Neural crest cell (in vitro differentiated cells): ENCODE measurements at regions not wholly inside any gene's neighbourhood (a gene's known extent, or its start where the extent isn't known, plus 50 kb on each side); places are given as distances from the start of the nearest gene placed in this dataset.
"Not testable (repeated sequence)": the region's sequence is repeated elsewhere in the genome, so short reads cannot be mapped to it uniquely, and the experiment has no call there.

ENCODE experiments used
- DNase-seq: peaks from one replicate; pipeline ENCODE4 v3.0.0; 2021; ENCODE audit warnings: low read depth, mixed read lengths, low spot score
- H3K27ac Mint-ChIP-seq: one replicate; pipeline ENCODE4 v1.8.0; 2021; ENCODE audit warnings: mild to moderate bottlenecking, mixed read lengths; ENCODE audit not compliant: unreplicated experiment
- H3K27me3 Mint-ChIP-seq: 2 replicates; pipeline ENCODE4 v1.8.0; 2021; ENCODE audit warnings: low read depth, mild to moderate bottlenecking, mixed read lengths
- H3K36me3 Mint-ChIP-seq: 2 replicates; pipeline ENCODE4 v1.8.0; 2021; ENCODE audit warnings: low read depth, mild to moderate bottlenecking, mixed read lengths
- H3K4me1 Mint-ChIP-seq: 2 replicates; pipeline ENCODE4 v1.8.0; 2021; ENCODE audit warnings: mixed read lengths
- H3K4me3 Mint-ChIP-seq: one replicate; pipeline ENCODE4 v1.8.0; 2021; ENCODE audit warnings: mild to moderate bottlenecking, mixed read lengths
- H3K9me3 Mint-ChIP-seq: 2 replicates; pipeline ENCODE4 v1.8.0; 2021; ENCODE audit warnings: mixed read lengths
- CTCF ChIP-seq: fragments of 200-600 bp; sonication (generic); conservative IDR thresholded peaks from 2 replicates; pipeline ENCODE4 v1.5.0; 2021; ENCODE audit warnings: antibody characterized with exemption, mild to moderate bottlenecking

- peaks cover 2% of the 10 kb centered on the region for H3K36me3 Mint-ChIP-seq
- peaks cover 4% of the 10 kb centered on the region for H3K9me3 Mint-ChIP-seq
- no peak overlapping the region for H3K27ac Mint-ChIP-seq
- no peak for DNase-seq
- no peak for TF ChIP-seq CTCF
- H3K27me3 Mint-ChIP-seq: peaks cover 39% of the 10 kb centered on the region
- no peaks in the 10 kb centered on the region for H3K4me1 Mint-ChIP-seq
- H3K4me3 Mint-ChIP-seq: no peak overlapping the region
Measured at GRCh38 chr10:46169736-46170135, 117.1 kb upstream of the ANTXRL start.

- no peak overlapping the region for H3K4me3 Mint-ChIP-seq
- DNase-seq: no peak
- H3K36me3 Mint-ChIP-seq: peaks cover 2% of the 10 kb centered on the region
- no peaks in the 10 kb centered on the region for H3K4me1 Mint-ChIP-seq
- no peak overlapping the region for H3K27ac Mint-ChIP-seq
- peaks cover 4% of the 10 kb centered on the region for H3K9me3 Mint-ChIP-seq
- peaks cover 40% of the 10 kb centered on the region for H3K27me3 Mint-ChIP-seq
- no peak for TF ChIP-seq CTCF
Measured at GRCh38 chr10:46170789-46171188, 116.0 kb upstream of the ANTXRL start.

- no peak for TF ChIP-seq CTCF
- Mint-ChIP-seq H3K9me3 (peaks cover 4% of the 10 kb centered on the region), H3K27me3 (peaks cover 36% of the 10 kb centered on the region), H3K4me3 (no peak overlapping the region), H3K36me3 (peaks cover 2% of the 10 kb centered on the region), H3K27ac (no peak overlapping the region), H3K4me1 (no peaks in the 10 kb centered on the region)
- DNase-seq: no peak
Measured at GRCh38 chr10:46171661-46172060, 115.1 kb upstream of the ANTXRL start.

GRCh38 chr10:46175296-46175695 is 111.5 kb upstream of the ANTXRL start:
- H3K9me3 Mint-ChIP-seq: peaks cover 4% of the 10 kb centered on the region
- no peak overlapping the region for H3K27ac Mint-ChIP-seq
- H3K36me3 Mint-ChIP-seq: peaks cover 2% of the 10 kb centered on the region
- no peak for TF ChIP-seq CTCF
- peaks cover 32% of the 10 kb centered on the region for H3K27me3 Mint-ChIP-seq
- DNase-seq: no peak
- H3K4me3 Mint-ChIP-seq: no peak overlapping the region
- H3K4me1 Mint-ChIP-seq: no peaks in the 10 kb centered on the region

GRCh38 chr10:46175831-46176230 is 111.0 kb upstream of the ANTXRL start:
- H3K27ac Mint-ChIP-seq: no peak overlapping the region
- no peak overlapping the region for H3K4me3 Mint-ChIP-seq
- H3K4me1 Mint-ChIP-seq: no peaks in the 10 kb centered on the region
- H3K27me3 Mint-ChIP-seq: peaks cover 32% of the 10 kb centered on the region
- TF ChIP-seq CTCF: no peak
- no peak for DNase-seq
- peaks cover under 1% of the 10 kb centered on the region for H3K9me3 Mint-ChIP-seq
- H3K36me3 Mint-ChIP-seq: peaks cover under 1% of the 10 kb centered on the region

GRCh38 chr10:46187431-46187830 is 99.4 kb upstream of the ANTXRL start:
- not testable (repeated sequence) for DNase-seq, H3K27ac Mint-ChIP-seq, H3K4me3 Mint-ChIP-seq, H3K4me1 Mint-ChIP-seq, H3K9me3 Mint-ChIP-seq, H3K36me3 Mint-ChIP-seq
- H3K27me3 Mint-ChIP-seq: peaks cover 29% of the 10 kb centered on the region
